Neural cell (in vitro differentiated cells): ENCODE measurements at regions not wholly inside any gene's neighbourhood (a gene's known extent, or its start where the extent isn't known, plus 50 kb on each side); places are given as distances from the start of the nearest gene placed in this dataset.

ENCODE experiments used
- H2AFZ ChIP-seq: fragments of 200-600, 300-800 bp; sonication (generic), shearing (Covaris generic); 2 replicates; pipeline ENCODE4 v1.6.0; 2014; ENCODE audit warnings: low read depth, mild to moderate bottlenecking, antibody characterized with exemption, low read length, moderate library complexity
- H3F3A ChIP-seq: fragments of 200-600 bp; shearing (Covaris generic); 2 replicates; pipeline ENCODE4 v1.6.1; 2016; ENCODE audit warnings: mild to moderate bottlenecking, moderate library complexity, mixed read lengths, antibody characterized with exemption, low read length; ENCODE audit not compliant: insufficient read depth, poor library complexity, severe bottlenecking
- H3K27ac ChIP-seq: fragments of 200-600, 300-800 bp; sonication (generic), shearing (Covaris generic); 2 replicates; pipeline ENCODE4 v1.5.1; 2014; ENCODE audit warnings: mild to moderate bottlenecking, low read length, moderate library complexity
- H3K27me3 ChIP-seq: fragments of 300-800, 200-600 bp; sonication (generic), shearing (Covaris generic); 2 replicates; pipeline ENCODE4 v1.6.0; 2014; ENCODE audit warnings: mild to moderate bottlenecking, low read depth, low read length, moderate library complexity; ENCODE audit not compliant: insufficient read depth
- H3K36me3 ChIP-seq: fragments of 300-800, 200-600 bp; sonication (generic), shearing (Covaris generic); 2 replicates; pipeline ENCODE4 v1.5.1; 2014; ENCODE audit warnings: mild to moderate bottlenecking, antibody characterized with exemption, low read length, moderate library complexity; ENCODE audit not compliant: insufficient read depth
- H3K4me2 ChIP-seq: fragments of 300-800, 200-600 bp; sonication (generic), shearing (Covaris generic); 2 replicates; pipeline ENCODE4 v1.6.0; 2014; ENCODE audit warnings: mild to moderate bottlenecking, low read length
- H3K4me3 ChIP-seq: fragments of 300-800, 200-600 bp; sonication (generic), shearing (Covaris generic); 2 replicates; pipeline ENCODE4 v1.5.1; 2014; ENCODE audit warnings: mild to moderate bottlenecking, low read length, moderate library complexity
- H3K79me2 ChIP-seq: fragments of 200-600 bp; shearing (Covaris generic); replicated peaks from 2 replicates; pipeline ENCODE4 v1.6.0; 2014; ENCODE audit warnings: mild to moderate bottlenecking, low read length, moderate library complexity; ENCODE audit not compliant: insufficient read depth
- H3K9ac ChIP-seq: fragments of 300-800, 200-600 bp; sonication (generic), shearing (Covaris generic); 2 replicates; pipeline ENCODE4 v1.6.1; 2016; ENCODE audit warnings: mild to moderate bottlenecking, low read length, mixed read lengths
- H3K9me2 ChIP-seq: fragments of 200-600 bp; shearing (Covaris generic); 2 replicates; pipeline ENCODE4 v1.6.1; 2016; ENCODE audit warnings: mild to moderate bottlenecking, low read length, mixed read lengths; ENCODE audit not compliant: insufficient read depth
- H3K9me3 ChIP-seq: fragments of 200-600, 300-800 bp; sonication (generic), shearing (Covaris generic); 2 replicates; pipeline ENCODE4 v1.6.1; 2016; ENCODE audit warnings: mild to moderate bottlenecking, mixed run types, low read length, moderate library complexity, mixed read lengths
- H4K20me1 ChIP-seq: fragments of 200-600 bp; shearing (Covaris generic); 2 replicates; pipeline ENCODE4 v1.6.1; 2016; ENCODE audit warnings: mild to moderate bottlenecking, mixed run types; ENCODE audit not compliant: insufficient read depth
- EP300 ChIP-seq: fragments of 450-650 bp; conservative IDR thresholded peaks from 2 replicates; pipeline ENCODE4 v1.6.1; 2014; ENCODE audit warnings: antibody characterized with exemption, mild to moderate bottlenecking, moderate library complexity; ENCODE audit not compliant: poor library complexity, severe bottlenecking
- EZH2 ChIP-seq: fragments of 200-600, 300-800 bp; shearing (Covaris generic), sonication (generic); IDR thresholded peaks from 2 replicates; pipeline ENCODE4 v1.6.1; 2014; ENCODE audit warnings: antibody characterized with exemption, low read length, borderline replicate concordance, mild to moderate bottlenecking; ENCODE audit not compliant: insufficient read depth, poor library complexity, severe bottlenecking
- MXI1 ChIP-seq: fragments of 450-650 bp; conservative IDR thresholded peaks from 2 replicates; pipeline ENCODE4 v1.6.1; 2014; ENCODE audit warnings: antibody characterized with exemption, mild to moderate bottlenecking; ENCODE audit not compliant: poor library complexity, severe bottlenecking
- POLR2AphosphoS5 ChIP-seq: IDR thresholded peaks from 2 replicates; pipeline ENCODE4 v1.6.1; 2012
- RAD21 ChIP-seq: fragments of 450-650 bp; conservative IDR thresholded peaks from 2 replicates; pipeline ENCODE4 v1.6.1; 2014; ENCODE audit warnings: antibody characterized with exemption, mild to moderate bottlenecking, moderate library complexity
- SMC3 ChIP-seq: fragments of 450-650 bp; conservative IDR thresholded peaks from 2 replicates; pipeline ENCODE4 v1.6.1; 2014; ENCODE audit warnings: antibody characterized with exemption, mild to moderate bottlenecking, moderate library complexity; ENCODE audit not compliant: poor library complexity
- TAF1 ChIP-seq: IDR thresholded peaks from 2 replicates; pipeline ENCODE4 v1.6.1; 2012; ENCODE audit warnings: low read depth
- TF ChIP-seq, protein P1 (sequence below): IDR thresholded peaks from 2 replicates; pipeline ENCODE4 v1.6.1; 2012; ENCODE audit warnings: borderline replicate concordance

DNA sequence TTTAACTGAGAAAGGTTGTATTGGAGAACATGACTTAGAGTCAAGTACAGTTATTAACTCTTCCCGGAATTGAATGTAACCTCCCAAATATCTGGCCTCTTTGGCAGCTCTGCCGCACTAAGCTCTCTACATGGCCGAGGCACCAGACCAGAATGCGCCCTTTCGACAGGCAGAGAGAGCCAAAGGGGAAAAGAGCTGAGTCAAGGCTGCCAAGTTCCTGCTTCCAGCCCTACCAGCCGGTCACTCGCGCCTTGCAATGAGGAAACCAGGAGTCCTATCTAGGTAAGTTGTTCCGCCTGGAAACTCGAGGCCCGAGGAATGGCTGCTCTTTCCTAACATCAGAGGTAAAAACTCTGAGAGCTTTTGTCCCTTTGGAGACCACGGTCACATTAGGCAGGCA, 172.2 kb downstream of the BRMS1L start:
- Histone ChIP-seq H3K4me3 (no peak overlapping the region), H2AFZ (no peak overlapping the region), H3F3A (no peaks in the 10 kb centered on the region), H3K9ac (no peak overlapping the region), H3K9me2 (no peaks in the 10 kb centered on the region), H3K9me3 (no peaks in the 10 kb centered on the region), H3K36me3 (no peaks in the 10 kb centered on the region), H3K79me2 (no peaks in the 10 kb centered on the region), H4K20me1 (no peaks in the 10 kb centered on the region), H3K4me2 (no peak overlapping the region), H3K27ac (no peak overlapping the region), H3K27me3 (no peaks in the 10 kb centered on the region)
- no peak for TF ChIP-seq TAF1
- TF ChIP-seq, protein P1, sequence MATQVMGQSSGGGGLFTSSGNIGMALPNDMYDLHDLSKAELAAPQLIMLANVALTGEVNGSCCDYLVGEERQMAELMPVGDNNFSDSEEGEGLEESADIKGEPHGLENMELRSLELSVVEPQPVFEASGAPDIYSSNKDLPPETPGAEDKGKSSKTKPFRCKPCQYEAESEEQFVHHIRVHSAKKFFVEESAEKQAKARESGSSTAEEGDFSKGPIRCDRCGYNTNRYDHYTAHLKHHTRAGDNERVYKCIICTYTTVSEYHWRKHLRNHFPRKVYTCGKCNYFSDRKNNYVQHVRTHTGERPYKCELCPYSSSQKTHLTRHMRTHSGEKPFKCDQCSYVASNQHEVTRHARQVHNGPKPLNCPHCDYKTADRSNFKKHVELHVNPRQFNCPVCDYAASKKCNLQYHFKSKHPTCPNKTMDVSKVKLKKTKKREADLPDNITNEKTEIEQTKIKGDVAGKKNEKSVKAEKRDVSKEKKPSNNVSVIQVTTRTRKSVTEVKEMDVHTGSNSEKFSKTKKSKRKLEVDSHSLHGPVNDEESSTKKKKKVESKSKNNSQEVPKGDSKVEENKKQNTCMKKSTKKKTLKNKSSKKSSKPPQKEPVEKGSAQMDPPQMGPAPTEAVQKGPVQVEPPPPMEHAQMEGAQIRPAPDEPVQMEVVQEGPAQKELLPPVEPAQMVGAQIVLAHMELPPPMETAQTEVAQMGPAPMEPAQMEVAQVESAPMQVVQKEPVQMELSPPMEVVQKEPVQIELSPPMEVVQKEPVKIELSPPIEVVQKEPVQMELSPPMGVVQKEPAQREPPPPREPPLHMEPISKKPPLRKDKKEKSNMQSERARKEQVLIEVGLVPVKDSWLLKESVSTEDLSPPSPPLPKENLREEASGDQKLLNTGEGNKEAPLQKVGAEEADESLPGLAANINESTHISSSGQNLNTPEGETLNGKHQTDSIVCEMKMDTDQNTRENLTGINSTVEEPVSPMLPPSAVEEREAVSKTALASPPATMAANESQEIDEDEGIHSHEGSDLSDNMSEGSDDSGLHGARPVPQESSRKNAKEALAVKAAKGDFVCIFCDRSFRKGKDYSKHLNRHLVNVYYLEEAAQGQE, result no peak

DNA sequence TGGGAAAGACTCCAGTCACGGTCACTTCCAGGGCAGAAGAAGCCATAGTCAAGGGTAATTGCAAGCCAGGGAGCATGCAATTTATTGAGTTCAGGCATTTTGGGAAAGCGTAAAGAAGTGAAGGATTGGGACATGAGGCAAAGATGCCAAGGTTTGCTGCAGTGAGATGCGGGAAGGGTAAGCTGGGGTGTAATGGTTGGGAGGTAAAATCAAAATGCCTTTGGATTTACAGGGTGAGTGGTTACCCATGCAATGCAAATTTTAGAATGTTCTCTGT, 167.5 kb downstream of the BRMS1L start:
- no peaks in the 10 kb centered on the region for H3K9me3 ChIP-seq
- no peak overlapping the region for H3K27ac ChIP-seq
- H3K27me3 ChIP-seq, result no peaks in the 10 kb centered on the region
- no peaks in the 10 kb centered on the region for H3K79me2 ChIP-seq
- no peak overlapping the region for H3K4me3 ChIP-seq
- H3K36me3 ChIP-seq, result no peaks in the 10 kb centered on the region
- H2AFZ ChIP-seq, result no peak overlapping the region
- H3K9me2 ChIP-seq, result no peaks in the 10 kb centered on the region
- TF ChIP-seq TAF1 (no peak), MXI1 (no peak)
- TF ChIP-seq, protein P1, result no peak
- no peak overlapping the region for H3K9ac ChIP-seq
- H3K4me2 ChIP-seq, result no peak overlapping the region
- H4K20me1 ChIP-seq, result no peaks in the 10 kb centered on the region
- H3F3A ChIP-seq, result no peaks in the 10 kb centered on the region

DNA sequence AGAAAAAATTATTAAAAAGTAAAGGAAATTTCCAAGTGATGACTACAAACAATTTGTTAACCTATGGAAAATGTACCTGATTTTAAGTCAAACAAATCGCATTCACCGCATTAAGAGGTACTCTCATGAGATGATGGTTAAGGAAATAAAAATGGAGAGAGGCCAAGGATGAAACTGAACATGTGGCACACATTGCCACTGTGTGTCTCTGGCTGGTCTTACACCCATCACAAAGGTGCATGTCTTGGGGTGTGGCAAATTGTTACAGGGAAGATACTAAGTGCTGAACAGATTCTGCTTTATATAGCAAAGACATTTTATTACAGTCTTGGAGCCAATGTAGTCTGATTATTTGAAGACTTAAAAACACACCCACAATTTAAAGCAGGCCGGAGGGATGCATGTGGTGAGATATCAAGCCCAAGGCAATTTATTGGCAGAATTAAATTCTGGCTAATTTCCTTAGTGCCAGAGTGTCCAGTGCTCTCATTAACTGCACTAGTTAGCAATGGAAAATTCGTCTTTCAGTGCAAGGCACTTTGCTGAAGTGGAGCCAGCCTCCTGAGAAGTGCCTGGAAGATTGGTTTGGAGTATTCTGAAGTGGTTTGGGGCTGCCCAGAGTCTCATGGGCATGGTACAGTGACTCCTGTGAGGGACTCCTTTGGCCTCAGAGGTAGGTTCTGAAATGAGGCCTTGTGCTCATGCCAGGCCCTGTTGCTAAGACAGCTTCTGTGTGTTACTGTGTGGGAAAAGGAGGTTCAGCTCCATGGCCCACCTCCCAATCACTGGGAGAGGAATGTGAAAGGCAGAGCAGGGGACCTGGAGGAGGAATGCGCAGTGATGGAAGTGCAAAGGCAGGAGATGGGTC, 166.9 kb downstream of the BRMS1L start:
- no peak overlapping the region for H2AFZ ChIP-seq
- no peak overlapping the region for H3K9ac ChIP-seq
- H3K27me3 ChIP-seq, result no peaks in the 10 kb centered on the region
- no peaks in the 10 kb centered on the region for H3K36me3 ChIP-seq
- no peak overlapping the region for H3K4me2 ChIP-seq
- no peaks in the 10 kb centered on the region for H3K9me3 ChIP-seq
- no peaks in the 10 kb centered on the region for H3K9me2 ChIP-seq
- no peaks in the 10 kb centered on the region for H4K20me1 ChIP-seq
- no peaks in the 10 kb centered on the region for H3K79me2 ChIP-seq
- no peak overlapping the region for H3K4me3 ChIP-seq
- H3F3A ChIP-seq, result no peaks in the 10 kb centered on the region
- no peak overlapping the region for H3K27ac ChIP-seq
- no peak for TF ChIP-seq RAD21
- no peak for TF ChIP-seq EZH2
- TF ChIP-seq, protein P1, result no peak
- TF ChIP-seq TAF1, result no peak
- TF ChIP-seq POLR2AphosphoS5, result no peak
- TF ChIP-seq EP300, result no peak
- TF ChIP-seq MXI1, result no peak
- TF ChIP-seq SMC3, result no peak
